ENCODE measurements at regions not wholly inside any gene's neighbourhood (a gene's known extent, or its start where the extent isn't known, plus 50 kb on each side); places are given as distances from the start of the nearest gene placed in this dataset.

- TF ChIP-seq, protein P1, sequence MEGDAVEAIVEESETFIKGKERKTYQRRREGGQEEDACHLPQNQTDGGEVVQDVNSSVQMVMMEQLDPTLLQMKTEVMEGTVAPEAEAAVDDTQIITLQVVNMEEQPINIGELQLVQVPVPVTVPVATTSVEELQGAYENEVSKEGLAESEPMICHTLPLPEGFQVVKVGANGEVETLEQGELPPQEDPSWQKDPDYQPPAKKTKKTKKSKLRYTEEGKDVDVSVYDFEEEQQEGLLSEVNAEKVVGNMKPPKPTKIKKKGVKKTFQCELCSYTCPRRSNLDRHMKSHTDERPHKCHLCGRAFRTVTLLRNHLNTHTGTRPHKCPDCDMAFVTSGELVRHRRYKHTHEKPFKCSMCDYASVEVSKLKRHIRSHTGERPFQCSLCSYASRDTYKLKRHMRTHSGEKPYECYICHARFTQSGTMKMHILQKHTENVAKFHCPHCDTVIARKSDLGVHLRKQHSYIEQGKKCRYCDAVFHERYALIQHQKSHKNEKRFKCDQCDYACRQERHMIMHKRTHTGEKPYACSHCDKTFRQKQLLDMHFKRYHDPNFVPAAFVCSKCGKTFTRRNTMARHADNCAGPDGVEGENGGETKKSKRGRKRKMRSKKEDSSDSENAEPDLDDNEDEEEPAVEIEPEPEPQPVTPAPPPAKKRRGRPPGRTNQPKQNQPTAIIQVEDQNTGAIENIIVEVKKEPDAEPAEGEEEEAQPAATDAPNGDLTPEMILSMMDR (IDR thresholded peaks at IDR 0.05): no peak
- TF ChIP-seq POLR2A (IDR thresholded peaks at IDR 0.05): no peak
These were observed 887.2 kb upstream of the SEL1L start for GRCh38 chr14:82420871-82421270.
